Type B pancreatic cell (in vitro differentiated cells): ENCODE measurements at regions not wholly inside any gene's neighbourhood (a gene's known extent, or its start where the extent isn't known, plus 50 kb on each side); places are given as distances from the start of the nearest gene placed in this dataset.

ENCODE experiments used
- DNase-seq: peaks from one replicate; pipeline ENCODE4 v3.0.0; 2021; ENCODE audit warnings: mixed read lengths; ENCODE audit not compliant: unreplicated experiment; ENCODE audit errors: extremely low spot score
- H3K27ac Mint-ChIP-seq: 2 replicates; pipeline ENCODE4 v1.8.0; 2021; ENCODE audit warnings: mild to moderate bottlenecking, mixed read lengths
- H3K27me3 Mint-ChIP-seq: 2 replicates; pipeline ENCODE4 v1.8.0; 2021; ENCODE audit warnings: mixed read lengths
- H3K36me3 Mint-ChIP-seq: 2 replicates; pipeline ENCODE4 v1.8.0; 2021; ENCODE audit warnings: mixed read lengths
- H3K4me1 Mint-ChIP-seq: one replicate; pipeline ENCODE4 v1.8.0; 2021; ENCODE audit warnings: mixed read lengths; ENCODE audit not compliant: unreplicated experiment
- H3K4me3 Mint-ChIP-seq: 2 replicates; pipeline ENCODE4 v1.8.0; 2021; ENCODE audit warnings: mild to moderate bottlenecking, mixed read lengths
- H3K9me3 Mint-ChIP-seq: 2 replicates; pipeline ENCODE4 v1.8.0; 2021; ENCODE audit warnings: mixed read lengths
- CTCF ChIP-seq: fragments of 200-600 bp; sonication (generic); conservative IDR thresholded peaks from 2 replicates; pipeline ENCODE4 v1.5.0; 2021; ENCODE audit warnings: antibody characterized with exemption, mild to moderate bottlenecking

GRCh38 chr3:30260762-30261161 lies 345.6 kb upstream of the TGFBR2 start:
- peaks cover 15% of the 10 kb centered on the region for H3K9me3 Mint-ChIP-seq
- no peaks in the 10 kb centered on the region for H3K4me1 Mint-ChIP-seq

GRCh38 chr3:30263238-30263924 lies 343.0 kb upstream of the TGFBR2 start:
- H3K27ac Mint-ChIP-seq = no peak overlapping the region
- TF ChIP-seq CTCF = no peak
- peaks cover 11% of the 10 kb centered on the region for H3K9me3 Mint-ChIP-seq
- DNase-seq = no peak
- no peaks in the 10 kb centered on the region for H3K36me3 Mint-ChIP-seq
- no peak overlapping the region for H3K4me3 Mint-ChIP-seq
- H3K27me3 Mint-ChIP-seq = no peaks in the 10 kb centered on the region
- H3K4me1 Mint-ChIP-seq = peaks cover 11% of the 10 kb centered on the region

More at GRCh38 chr3:30260762-30261161, 345.6 kb upstream of the TGFBR2 start:
- Mint-ChIP-seq H3K27ac (no peak overlapping the region), H3K4me3 (no peak overlapping the region), H3K36me3 (no peaks in the 10 kb centered on the region), H3K27me3 (no peaks in the 10 kb centered on the region)
- TF ChIP-seq CTCF = no peak
- DNase-seq = no peak

GRCh38 chr3:30263925-30264313 lies 342.5 kb upstream of the TGFBR2 start:
- no peak overlapping the region for H3K27ac Mint-ChIP-seq
- no peaks in the 10 kb centered on the region for H3K27me3 Mint-ChIP-seq
- no peaks in the 10 kb centered on the region for H3K36me3 Mint-ChIP-seq

GRCh38 chr3:30266524-30266923 lies 339.9 kb upstream of the TGFBR2 start:
- H3K36me3 Mint-ChIP-seq = no peaks in the 10 kb centered on the region
- H3K4me1 Mint-ChIP-seq = peaks cover 11% of the 10 kb centered on the region
- no peak overlapping the region for H3K27ac Mint-ChIP-seq
- H3K4me3 Mint-ChIP-seq = no peak overlapping the region
- H3K27me3 Mint-ChIP-seq = no peaks in the 10 kb centered on the region
- H3K9me3 Mint-ChIP-seq = peaks cover 11% of the 10 kb centered on the region
- TF ChIP-seq CTCF = no peak
- DNase-seq = no peak

More at GRCh38 chr3:30263925-30264313, 342.5 kb upstream of the TGFBR2 start:
- DNase-seq = no peak
- Mint-ChIP-seq H3K4me3 (no peak overlapping the region), H3K9me3 (peaks cover 11% of the 10 kb centered on the region), H3K4me1 (peaks cover 11% of the 10 kb centered on the region)
- TF ChIP-seq CTCF = no peak

- no peaks in the 10 kb centered on the region for H3K27me3 Mint-ChIP-seq
- peaks cover 11% of the 10 kb centered on the region for H3K9me3 Mint-ChIP-seq
- peaks cover 11% of the 10 kb centered on the region for H3K4me1 Mint-ChIP-seq
- TF ChIP-seq CTCF = no peak
- H3K36me3 Mint-ChIP-seq = no peaks in the 10 kb centered on the region
- no peak for DNase-seq
- H3K27ac Mint-ChIP-seq = no peak overlapping the region
- no peak overlapping the region for H3K4me3 Mint-ChIP-seq
Observed at GRCh38 chr3:30268288-30268687, 338.1 kb upstream of the TGFBR2 start.
